GM21786 (cell line): ENCODE measurements at regions not wholly inside any gene's neighbourhood (a gene's known extent, or its start where the extent isn't known, plus 50 kb on each side); places are given as distances from the start of the nearest gene placed in this dataset.

Experiments used
- ATAC-seq: cut with Tn5 transposase; IDR thresholded peaks from one replicate; pipeline ENCODE4 v1.9.1; 2021; ENCODE audit not compliant: unreplicated experiment

- ATAC-seq = no peak
Measured at GRCh38 chr4:95985791-95986550, 146.1 kb downstream of the PDHA2 start.

DNA sequence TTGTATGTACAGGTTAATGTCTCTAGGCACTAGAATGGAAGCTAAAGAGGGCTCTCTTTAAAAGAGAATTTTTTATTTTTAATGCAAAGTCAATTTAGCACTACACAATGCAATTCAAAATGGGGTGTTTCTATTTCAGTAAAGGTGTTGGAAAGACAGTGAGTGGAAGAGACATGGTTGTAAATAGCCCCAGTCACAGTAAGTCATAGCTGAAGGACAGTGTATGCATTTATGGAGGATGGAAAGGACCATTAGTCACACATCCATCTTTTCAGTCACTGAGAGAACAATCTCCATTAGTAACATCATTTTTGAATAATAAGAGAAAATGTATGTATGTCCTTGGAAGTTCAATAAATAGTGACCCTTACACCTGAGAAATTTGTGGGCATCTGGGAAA, 148.0 kb downstream of the PDHA2 start:
- ATAC-seq = no peak

DNA sequence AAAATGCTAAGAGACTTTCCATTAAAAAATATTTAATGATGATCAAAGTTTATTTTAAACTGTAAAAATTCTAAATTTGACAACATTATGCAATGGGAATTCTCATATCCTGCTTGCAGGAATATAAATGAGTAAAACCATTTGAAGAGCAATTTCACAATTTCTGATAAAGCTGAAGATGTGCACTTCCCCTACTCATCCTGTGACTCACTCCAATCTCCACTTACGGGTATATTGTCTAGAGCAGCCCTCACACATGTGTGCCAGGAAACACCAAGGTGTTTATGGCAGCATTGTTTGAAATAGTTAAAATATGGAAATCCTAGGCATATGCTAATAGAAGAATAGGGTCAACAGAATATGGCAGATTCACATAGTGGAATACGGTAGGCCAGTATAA, 158.4 kb downstream of the PDHA2 start:
- no peak for ATAC-seq

DNA sequence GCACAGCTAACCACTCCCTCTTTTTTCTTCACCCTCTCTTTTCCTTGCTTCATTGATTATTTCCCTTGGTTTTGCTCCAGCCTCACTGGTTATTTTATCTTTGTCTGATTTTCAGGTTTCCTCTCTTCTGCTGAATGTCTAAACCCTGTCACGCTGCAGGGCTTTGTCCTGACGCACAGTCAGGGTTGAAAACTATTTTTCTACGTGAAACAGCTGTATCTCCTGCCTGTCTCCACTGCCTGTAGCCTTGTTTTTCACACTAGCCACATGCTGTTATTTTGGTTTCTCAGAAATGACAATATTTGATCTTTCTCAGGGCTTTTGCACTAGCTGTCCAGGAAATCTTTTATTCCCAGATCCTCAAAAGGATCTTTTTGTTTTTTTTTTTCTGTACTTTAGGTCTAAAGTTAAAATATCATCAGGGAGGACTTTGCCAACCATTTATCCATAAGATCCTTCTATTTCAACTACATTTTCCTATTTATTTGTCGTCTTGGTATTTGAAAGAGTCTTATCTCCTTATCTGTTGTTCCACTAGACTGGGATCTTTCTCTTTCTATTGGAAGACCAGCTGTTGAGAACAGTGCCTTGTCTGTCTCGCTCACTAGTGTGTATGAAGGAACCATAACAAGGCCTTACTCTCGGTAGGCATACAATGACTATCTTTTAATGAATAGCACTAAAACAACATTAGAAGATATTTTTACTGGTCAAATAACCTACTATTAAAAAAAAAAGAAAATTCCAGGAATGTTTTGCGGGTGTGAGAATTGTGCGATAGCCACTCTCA, 164.3 kb downstream of the PDHA2 start:
- ATAC-seq = no peak

DNA sequence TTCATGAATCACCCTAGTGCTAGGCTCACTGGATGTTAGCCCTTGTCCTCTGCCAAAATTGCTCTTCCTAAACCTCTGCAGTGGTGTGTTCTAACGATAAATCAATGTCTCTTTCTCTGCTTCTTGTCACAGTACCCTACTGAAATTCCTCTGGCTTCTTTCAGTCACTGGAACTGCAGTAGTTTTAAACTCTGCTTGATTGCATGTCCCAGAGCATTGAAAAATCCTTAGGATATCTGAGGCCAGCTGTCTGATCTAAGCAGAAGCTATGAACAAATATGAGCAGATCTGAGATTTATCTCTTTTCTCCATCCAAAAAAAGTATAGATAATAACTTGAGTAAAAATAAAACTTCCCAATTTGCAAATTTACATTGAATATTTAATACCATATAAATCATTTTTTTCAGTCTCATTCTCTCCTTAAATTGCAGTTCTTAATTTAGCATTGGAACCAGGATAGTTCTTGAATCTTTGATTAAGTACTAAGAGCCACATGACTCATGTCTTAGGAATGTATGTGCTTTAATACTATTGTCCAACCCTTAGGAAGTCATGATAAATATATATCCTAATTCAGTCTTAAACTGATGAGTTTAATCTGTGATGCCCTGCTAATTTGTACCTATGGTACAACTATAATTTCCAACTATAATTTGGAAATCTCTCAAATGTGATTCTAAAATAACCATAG, 169.7 kb downstream of the PDHA2 start:
- ATAC-seq = no peak

DNA sequence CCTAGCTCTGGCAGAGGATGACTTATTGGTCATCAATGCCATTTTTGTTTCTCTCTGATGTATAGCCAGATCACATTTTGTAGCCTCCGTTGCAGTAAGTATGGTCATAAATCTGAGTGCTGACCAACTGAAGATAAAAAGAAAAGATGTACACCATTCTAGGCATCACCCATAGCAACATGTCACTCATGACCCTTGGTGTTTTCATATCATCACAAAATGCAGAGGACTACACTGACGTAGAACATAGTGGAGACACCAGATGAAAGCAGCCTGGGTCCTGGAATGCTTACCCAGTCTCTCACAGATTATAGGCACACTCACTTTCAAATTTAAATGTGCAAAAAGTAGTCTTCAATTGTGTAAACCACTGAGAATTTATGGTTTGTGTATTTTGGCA, 172.8 kb downstream of the PDHA2 start:
- no peak for ATAC-seq

DNA sequence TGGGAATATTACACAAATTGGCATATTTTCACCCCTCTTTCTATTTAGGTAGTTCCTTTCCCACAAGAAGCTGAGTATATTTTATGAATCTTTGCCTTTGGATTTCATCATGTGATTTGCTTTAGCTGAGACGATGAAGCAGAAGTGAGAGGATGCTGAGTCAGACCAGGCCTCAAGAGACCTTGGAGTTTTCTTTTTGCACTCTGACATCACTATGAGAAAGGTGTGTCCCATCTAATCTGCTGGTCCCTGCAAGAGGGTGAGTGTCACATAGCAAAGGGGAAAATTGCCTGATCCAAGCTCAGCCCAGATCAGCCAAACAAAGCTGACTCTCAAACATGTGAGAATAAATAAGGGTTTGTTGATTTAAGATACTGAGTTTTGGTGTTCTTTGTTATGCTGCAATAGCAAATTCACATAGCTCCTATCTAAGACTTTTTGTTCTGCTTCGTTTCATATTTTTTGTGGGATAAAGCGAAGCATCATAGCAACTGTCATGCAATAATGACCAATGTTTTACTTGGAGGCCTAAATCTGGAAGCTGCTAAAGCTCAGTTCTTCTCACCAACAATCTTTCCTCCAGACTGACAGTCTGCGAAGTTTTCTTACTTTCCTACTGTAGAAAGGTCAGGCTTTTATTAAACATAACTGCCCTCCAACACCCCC, 176.9 kb downstream of the PDHA2 start:
- peak; percentile 90 for ATAC-seq

GRCh38 chr4:96025011-96025410, 185.1 kb downstream of the PDHA2 start:
- ATAC-seq = no peak

- ATAC-seq = peak; percentile 55
Measured at GRCh38 chr4:96035727-96036126, 195.8 kb downstream of the PDHA2 start.

GRCh38 chr4:96036781-96037180, 196.9 kb downstream of the PDHA2 start:
- ATAC-seq = no peak

DNA sequence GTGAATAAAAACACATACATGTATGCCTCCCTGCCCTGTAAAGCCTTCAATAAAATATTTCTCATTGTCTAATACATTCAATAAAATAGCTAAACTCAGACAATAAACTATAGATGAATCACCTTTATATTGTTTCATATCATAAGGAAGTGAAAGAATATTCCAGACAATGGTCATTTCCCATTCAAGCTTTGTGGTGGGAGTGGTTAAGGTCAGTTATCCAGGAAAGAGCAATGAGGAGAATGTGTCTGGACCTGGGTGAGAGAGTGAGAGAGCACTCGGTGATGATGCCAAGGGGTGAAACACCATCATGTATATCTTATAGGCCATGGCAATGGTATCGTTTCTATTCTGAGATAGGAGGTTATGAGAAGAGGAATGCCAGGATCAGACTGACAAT, 197.8 kb downstream of the PDHA2 start:
- no peak for ATAC-seq

- ATAC-seq = no peak
Measured at GRCh38 chr4:96039217-96039616, 199.3 kb downstream of the PDHA2 start.

- ATAC-seq = no peak
Measured at GRCh38 chr4:96039803-96040436, 200.0 kb downstream of the PDHA2 start.

DNA sequence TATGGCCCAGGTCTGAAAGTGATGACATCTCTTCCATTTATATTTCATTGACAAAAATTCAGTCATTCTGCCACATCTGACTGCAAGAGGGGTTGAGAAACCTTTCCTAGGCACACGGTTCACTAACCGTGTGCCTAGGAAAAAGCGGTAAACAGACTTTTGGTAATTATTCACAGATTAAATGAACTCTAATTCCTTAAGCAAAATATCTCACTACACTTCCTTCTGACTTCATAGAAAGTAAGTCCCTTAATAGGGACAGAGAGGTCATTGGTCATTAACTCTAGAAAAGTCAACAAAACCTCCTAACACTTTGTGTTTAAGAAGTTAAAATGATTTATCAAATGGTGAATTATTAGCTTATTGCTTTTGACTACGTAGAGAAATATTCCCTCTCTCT, 205.1 kb downstream of the PDHA2 start:
- no peak for ATAC-seq

DNA sequence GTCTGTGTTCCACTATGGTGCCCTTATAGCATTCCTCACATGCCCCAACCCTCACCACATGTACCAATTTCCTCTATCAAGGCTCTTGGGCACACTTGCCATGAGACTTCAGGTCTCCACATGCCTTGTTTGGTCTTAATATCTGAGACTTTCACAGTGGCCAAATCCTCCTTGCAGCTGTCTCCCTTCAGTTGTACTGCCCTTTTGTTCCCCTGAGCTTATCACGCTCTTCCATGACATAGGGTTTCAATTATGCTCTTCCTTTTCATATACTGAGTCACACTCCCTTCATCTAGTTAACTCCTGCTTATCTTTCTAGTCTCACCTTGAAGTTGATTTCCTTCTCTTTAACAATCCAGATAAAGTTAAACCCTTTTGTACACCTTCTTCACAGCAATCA, 212.9 kb downstream of the PDHA2 start:
- ATAC-seq = no peak

GRCh38 chr4:96056346-96056934, 216.5 kb downstream of the PDHA2 start:
- ATAC-seq = no peak

GRCh38 chr4:96063639-96064038, 223.7 kb downstream of the PDHA2 start:
- ATAC-seq = no peak

- ATAC-seq = no peak
Measured at GRCh38 chr4:96073461-96073860, 233.6 kb downstream of the PDHA2 start.

DNA sequence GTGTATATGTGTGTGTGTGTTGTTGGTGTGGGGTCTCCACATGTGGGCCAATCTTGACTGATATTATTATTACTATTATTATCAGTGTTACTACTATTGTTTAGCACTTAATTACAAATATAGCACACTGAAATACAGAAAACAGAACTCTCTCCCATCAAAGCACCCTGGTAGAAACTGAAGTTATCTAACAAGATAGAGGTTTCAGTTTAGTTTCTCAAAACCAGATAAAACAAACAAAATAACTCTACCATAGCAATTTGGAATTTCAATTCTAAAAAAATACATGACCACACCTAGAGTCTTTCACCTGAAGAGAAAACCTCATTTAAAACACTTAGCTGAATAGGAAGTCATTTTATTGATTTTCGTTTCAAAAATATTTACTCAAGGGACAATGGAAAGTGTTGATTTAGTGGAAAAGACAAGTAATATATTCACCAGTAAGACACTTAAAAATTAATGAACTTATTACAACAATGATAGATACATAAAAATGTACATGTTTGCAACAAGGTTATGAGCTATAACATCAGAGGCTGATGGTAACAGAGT, 252.3 kb downstream of the PDHA2 start:
- peak; percentile 48 for ATAC-seq

DNA sequence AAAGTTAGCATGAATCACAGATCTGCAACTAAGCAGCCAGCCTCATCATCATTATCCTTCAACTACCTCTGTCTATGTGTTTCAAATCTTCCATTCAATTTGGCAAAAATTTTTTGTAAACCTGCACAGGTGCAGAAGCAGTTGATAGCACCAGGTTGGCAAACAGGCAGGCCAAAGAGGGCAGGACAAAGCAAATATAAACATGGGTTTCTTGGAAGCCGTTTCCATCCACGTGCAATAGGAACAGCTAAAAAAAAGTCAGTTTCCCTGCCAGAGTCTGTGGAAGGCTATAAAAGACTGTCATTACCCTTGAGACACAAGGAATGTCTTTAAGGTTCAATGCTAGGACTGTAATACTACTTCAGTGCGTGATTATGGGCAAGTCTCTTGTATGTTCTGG, 253.2 kb downstream of the PDHA2 start:
- ATAC-seq = no peak
